OCI-LY3 (cell line): ENCODE measurements at regions not wholly inside any gene's neighbourhood (a gene's known extent, or its start where the extent isn't known, plus 50 kb on each side); places are given as distances from the start of the nearest gene placed in this dataset.

Source experiments
- CTCF ChIP-seq: fragments of 200-600, 300-600 bp; sonication (generic); IDR thresholded peaks from 2 replicates; pipeline ENCODE4 v1.5.1; 2014; ENCODE audit warnings: antibody characterized with exemption, low read length, low read depth
- EZH2phosphoT487 ChIP-seq: fragments of 200-600 bp; shearing (Covaris generic); IDR thresholded peaks from 2 replicates; pipeline ENCODE4 v1.6.1; 2018; ENCODE audit warnings: antibody characterized with exemption, mixed run types, low read depth

GRCh38 chr6:139829576-139829975, 455.1 kb upstream of the CITED2 start:
- TF ChIP-seq CTCF (no peak), EZH2phosphoT487 (no peak)
